Esophagus muscularis mucosa (tissue), 4 donors: ENCODE measurements at regions not wholly inside any gene's neighbourhood (a gene's known extent, or its start where the extent isn't known, plus 50 kb on each side); places are given as distances from the start of the nearest gene placed in this dataset.

ENCODE experiments used
- DNase-seq: peaks from one replicate; pipeline ENCODE4 v3.0.0-alpha.2; 2017; ENCODE audit errors: extremely low spot score
- H3K27ac ChIP-seq, 4 donors: fragments of 200-600 bp; sonication (generic); replicated peaks in 1 of 4; 1 replicate in 3 of 4; 2 replicates in 1 of 4; pipeline ENCODE4 v1.5.1; 2016 to 2019; ENCODE audit warnings: mild to moderate bottlenecking in 1 of 4
- H3K27me3 ChIP-seq, 4 donors: fragments of 200-600 bp; sonication (generic); one replicate each; pipeline versions ENCODE4 v1.5.1 to v1.6.0; 2016 to 2019
- H3K36me3 ChIP-seq, 4 donors: fragments of 200-600 bp; sonication (generic); one replicate each; pipeline ENCODE4 v1.5.1; 2016 to 2019
- H3K4me1 ChIP-seq, 4 donors: fragments of 200-600 bp; sonication (generic); one replicate each; pipeline ENCODE4 v1.5.1; 2016 to 2019
- H3K4me3 ChIP-seq, 4 donors: fragments of 200-600 bp; sonication (generic); 1 replicate in 2 of 4; 2 replicates in 2 of 4; pipeline ENCODE4 v1.5.1; 2016 to 2019; ENCODE audit warnings: mild to moderate bottlenecking in 4 of 4, moderate library complexity in 1 of 4
- H3K9me3 ChIP-seq, 4 donors: fragments of 200-600 bp; sonication (generic); 1 replicate in 3 of 4; 2 replicates in 1 of 4; pipeline ENCODE4 v1.5.1; 2016 to 2019
- CTCF ChIP-seq, 3 experiments: fragments of 200-600 bp in 2 of 3; fragments of 450-650 bp in 1 of 3; sonication (generic) in 2 of 3; IDR thresholded peaks; one replicate each; pipeline ENCODE4 v1.5.1; 2017 to 2019; ENCODE audit warnings: antibody characterized with exemption in 3 of 3, mild to moderate bottlenecking in 2 of 3, moderate library complexity in 1 of 3
- EP300 ChIP-seq: sonication (generic); formaldehyde crosslinking; IDR thresholded peaks from one replicate; pipeline ENCODE4 v1.6.1; 2017; ENCODE audit warnings: antibody characterized with exemption
- POLR2A ChIP-seq: fragments of 450-650 bp; IDR thresholded peaks from one replicate; pipeline ENCODE4 v1.6.1; 2017; ENCODE audit warnings: antibody characterized with exemption, moderate library complexity, mild to moderate bottlenecking, low read depth
- POLR2AphosphoS5 ChIP-seq, 2 donors: sonication (generic); formaldehyde crosslinking; IDR thresholded peaks; one replicate each; pipeline ENCODE4 v1.6.1; 2017; ENCODE audit warnings: antibody characterized with exemption in 2 of 2
- WGBS: methylation state at CpG from one replicate; pipeline ENCODE4 v1.1.5; 2018; 5-methylcytosine and 5-hydroxymethylcytosine counted together
- intact Hi-C: fragments of 100-400 bp; cut with DNase I; formaldehyde crosslinking; loops from one replicate; pipeline ENCODE4 v1.15.1; 2023

- intact Hi-C loops: no loop called here
- Histone ChIP-seq H3K9me3 (peaks cover 0 to 5% (median 0%) of the 10 kb centered on the region in 4 donors), H3K36me3 (no peaks in the 10 kb centered on the region), H3K4me3 (no peak overlapping the region), H3K4me1 (no peaks in the 10 kb centered on the region), H3K27me3 (no peaks in the 10 kb centered on the region), H3K27ac (no peak overlapping the region)
- DNase-seq: no peak
- TF ChIP-seq CTCF (IDR thresholded peaks at IDR 0.05) (no peak), POLR2A (no peak), EP300 (no peak), POLR2AphosphoS5 (IDR thresholded peaks at IDR 0.05) (no peak)
Observed at GRCh38 chr13:67806796-67807195, 576.7 kb upstream of the PCDH9 start.

- intact Hi-C loops: no loop called here
- 55% methylated on average over 8 of the region's 8 CpGs for WGBS
- H3K27ac ChIP-seq: no peak overlapping the region
- no peak for TF ChIP-seq EP300
- DNase-seq: no peak
- no peaks in the 10 kb centered on the region for H3K27me3 ChIP-seq
- H3K9me3 ChIP-seq: peaks cover 0 to 5% (median 0%) of the 10 kb centered on the region in 4 donors
- no peaks in the 10 kb centered on the region for H3K4me1 ChIP-seq
- H3K36me3 ChIP-seq: no peaks in the 10 kb centered on the region
- H3K4me3 ChIP-seq: no peak overlapping the region
Observed at GRCh38 chr13:67803118-67803517, 573.0 kb upstream of the PCDH9 start.

GRCh38 chr13:67792151-67792676, 562.1 kb upstream of the PCDH9 start:
- DNase-seq: no peak
- no peak overlapping the region for H3K27ac ChIP-seq
- H3K36me3 ChIP-seq: no peaks in the 10 kb centered on the region
- H3K9me3 ChIP-seq: no peaks in the 10 kb centered on the region
- TF ChIP-seq EP300 (no peak), POLR2AphosphoS5 (IDR thresholded peaks at IDR 0.05) (no peak), CTCF (IDR thresholded peaks at IDR 0.05) (no peak), POLR2A (no peak)
- intact Hi-C loops: no loop called here
- H3K4me3 ChIP-seq: no peak overlapping the region
- peaks cover 0 to 10% (median 8%) of the 10 kb centered on the region in 4 donors for H3K4me1 ChIP-seq
- no peaks in the 10 kb centered on the region for H3K27me3 ChIP-seq

- no peak overlapping the region for H3K4me3 ChIP-seq
- TF ChIP-seq POLR2AphosphoS5 (IDR thresholded peaks at IDR 0.05): no peak
- TF ChIP-seq CTCF (IDR thresholded peaks at IDR 0.05): no peak
- no peak for TF ChIP-seq EP300
- no peak for TF ChIP-seq POLR2A
- intact Hi-C loops: no loop called here
Observed at GRCh38 chr13:67791047-67791446, 560.9 kb upstream of the PCDH9 start.

GRCh38 chr13:67776151-67776550, 546.0 kb upstream of the PCDH9 start:
- DNase-seq: no peak
- Histone ChIP-seq H3K4me3 (no peak overlapping the region), H3K27ac (no peak overlapping the region), H3K9me3 (no peaks in the 10 kb centered on the region), H3K36me3 (no peaks in the 10 kb centered on the region), H3K4me1 (no peaks in the 10 kb centered on the region), H3K27me3 (no peaks in the 10 kb centered on the region)
- WGBS: 57% methylated on average over 3 of the region's 3 CpGs
- TF ChIP-seq POLR2A: no peak
- TF ChIP-seq CTCF (IDR thresholded peaks at IDR 0.05): no peak
- no peak for TF ChIP-seq EP300
- no peak for TF ChIP-seq POLR2AphosphoS5 (IDR thresholded peaks at IDR 0.05)
- intact Hi-C loops: no loop called here

More at GRCh38 chr13:67791047-67791446, 560.9 kb upstream of the PCDH9 start:
- Histone ChIP-seq H3K9me3 (no peaks in the 10 kb centered on the region), H3K4me1 (peaks cover 0 to 10% (median 8%) of the 10 kb centered on the region in 4 donors), H3K27ac (no peak overlapping the region), H3K36me3 (no peaks in the 10 kb centered on the region), H3K27me3 (no peaks in the 10 kb centered on the region)
- DNase-seq: no peak
- WGBS: 77% methylated on average over 4 of the region's 4 CpGs
